BE2C (cell line): ENCODE measurements at regions not wholly inside any gene's neighbourhood (a gene's known extent, or its start where the extent isn't known, plus 50 kb on each side); places are given as distances from the start of the nearest gene placed in this dataset.

Experiments used
- DNase-seq: peaks from one replicate; pipeline ENCODE4 v3.0.0-alpha.2; 2020
- H3K27me3 ChIP-seq: fragments of 250-450 bp; sonication (Bioruptor Pico); 2 replicates; pipeline ENCODE4 v1.5.1; 2020; ENCODE audit warnings: mild to moderate bottlenecking
- H3K36me3 ChIP-seq: fragments of 250-450 bp; sonication (Bioruptor Pico); 2 replicates; pipeline ENCODE4 v1.5.1; 2020; ENCODE audit warnings: mild to moderate bottlenecking
- H3K4me1 ChIP-seq: fragments of 250-450 bp; sonication (Bioruptor Pico); 2 replicates; pipeline ENCODE4 v1.5.1; 2020
- H3K4me3 ChIP-seq: 2 replicates; pipeline ENCODE4 v1.5.1; 2011; ENCODE audit warnings: low read depth, low read length
- H3K9me3 ChIP-seq: fragments of 250-450 bp; sonication (Bioruptor Pico); 2 replicates; pipeline ENCODE4 v1.5.1; 2020
- CTCF ChIP-seq: IDR thresholded peaks from 2 replicates; pipeline ENCODE4 v1.5.1; 2012; ENCODE audit warnings: mild to moderate bottlenecking, low read depth, low read length

DNA sequence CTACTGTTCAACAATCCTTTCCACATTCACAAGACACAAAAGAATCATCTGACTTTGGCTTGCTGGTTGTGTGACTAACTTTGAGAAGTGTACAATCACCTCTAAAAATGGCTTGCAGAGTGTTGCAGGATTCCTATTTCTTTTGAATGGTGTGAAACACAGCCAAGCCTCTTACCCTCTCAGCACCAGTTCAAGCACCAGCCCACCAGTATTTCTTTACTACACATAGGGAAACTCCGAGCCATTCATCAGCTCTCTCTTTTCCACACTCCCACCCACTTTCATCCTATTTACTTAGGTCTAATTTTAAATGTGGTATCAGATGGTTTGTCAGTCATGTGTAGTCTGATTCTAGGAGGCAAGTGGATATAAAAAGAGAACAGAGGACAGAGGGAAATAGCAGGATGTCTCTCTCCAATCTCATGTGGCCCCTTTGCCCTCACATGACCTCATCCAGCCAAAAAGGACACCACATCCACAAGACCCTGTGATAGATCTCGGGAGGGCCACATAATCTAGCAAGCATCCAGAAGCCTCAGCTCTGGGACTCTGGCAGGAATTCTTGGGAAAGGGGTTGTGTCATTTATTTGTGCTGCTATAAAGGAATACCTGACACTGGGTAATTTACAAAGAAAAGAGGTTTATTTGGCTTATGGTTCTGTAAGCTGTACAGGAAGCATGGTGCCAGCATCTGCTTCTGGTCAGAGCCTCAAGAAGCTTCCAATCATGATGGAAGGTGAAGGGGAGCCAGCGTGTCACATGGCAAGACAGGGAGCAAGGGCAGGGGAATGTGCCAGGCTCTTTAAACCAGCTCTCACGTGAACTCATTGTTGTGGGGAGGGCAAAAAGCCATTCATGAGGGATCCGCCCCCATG is 66.8 kb upstream of the NEBL start:
- Histone ChIP-seq H3K4me3 (no peak overlapping the region), H3K4me1 (no peaks in the 10 kb centered on the region), H3K27me3 (no peaks in the 10 kb centered on the region), H3K36me3 (no peaks in the 10 kb centered on the region), H3K9me3 (no peaks in the 10 kb centered on the region)
- no peak for DNase-seq
- TF ChIP-seq CTCF: no peak

DNA sequence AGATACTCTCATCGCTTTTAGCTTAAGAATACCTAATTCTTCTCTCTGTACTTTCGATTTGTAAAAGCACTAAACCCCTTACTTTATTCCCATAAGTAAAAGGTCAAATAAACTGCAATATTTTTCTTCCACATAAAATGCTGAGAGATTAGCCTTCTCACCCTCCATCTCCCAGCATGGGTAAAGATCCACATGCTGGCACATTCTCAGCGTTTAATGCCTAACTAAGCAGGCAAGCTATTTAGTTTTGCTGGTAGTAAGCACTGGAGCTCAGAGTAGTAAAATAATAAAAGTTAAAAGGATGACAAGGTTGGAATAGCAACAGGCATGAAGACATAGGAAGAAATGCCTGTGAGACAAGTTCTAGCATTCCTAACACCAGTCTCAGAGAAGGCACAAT is 65.9 kb upstream of the NEBL start:
- peaks cover 5% of the 10 kb centered on the region for H3K4me1 ChIP-seq
- no peak overlapping the region for H3K4me3 ChIP-seq
- no peak for DNase-seq
- H3K36me3 ChIP-seq: no peaks in the 10 kb centered on the region
- no peak for TF ChIP-seq CTCF
- H3K9me3 ChIP-seq: no peaks in the 10 kb centered on the region
- no peaks in the 10 kb centered on the region for H3K27me3 ChIP-seq

- no peak for TF ChIP-seq CTCF
- Histone ChIP-seq H3K36me3 (no peaks in the 10 kb centered on the region), H3K4me1 (peaks cover 11% of the 10 kb centered on the region), H3K9me3 (no peaks in the 10 kb centered on the region), H3K4me3 (no peak overlapping the region), H3K27me3 (no peaks in the 10 kb centered on the region)
- no peak for DNase-seq
Observed at GRCh38 chr10:20962165-20962564, 65.1 kb upstream of the NEBL start.

GRCh38 chr10:20959242-20959641 is 62.1 kb upstream of the NEBL start:
- peaks cover 29% of the 10 kb centered on the region for H3K4me1 ChIP-seq
- no peak overlapping the region for H3K4me3 ChIP-seq
- no peak for DNase-seq
- H3K27me3 ChIP-seq: no peaks in the 10 kb centered on the region
- H3K9me3 ChIP-seq: no peaks in the 10 kb centered on the region
- no peak for TF ChIP-seq CTCF
- H3K36me3 ChIP-seq: no peaks in the 10 kb centered on the region

DNA sequence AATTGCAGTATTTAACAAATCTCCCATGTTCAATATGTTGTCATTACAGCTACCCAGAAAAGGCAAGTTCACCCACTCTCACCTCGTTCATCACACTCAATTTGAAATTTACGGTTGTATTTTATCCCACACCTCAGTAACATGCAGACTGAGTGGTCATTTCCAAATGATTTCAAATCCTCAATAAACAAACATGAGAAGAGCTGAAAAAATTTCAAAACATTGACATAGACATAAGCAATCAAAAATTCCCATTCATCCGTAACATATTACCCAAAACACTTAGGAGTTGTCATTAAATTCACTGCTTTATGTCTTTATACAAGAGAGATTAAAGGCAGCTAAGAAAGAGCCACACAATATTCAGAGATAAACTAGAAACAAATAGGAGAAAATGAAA is 61.7 kb upstream of the NEBL start:
- Histone ChIP-seq H3K4me3 (peak overlapping the region; percentile 3; the same call in 1 of the 2 replicates), H3K27me3 (no peaks in the 10 kb centered on the region), H3K9me3 (no peaks in the 10 kb centered on the region), H3K36me3 (no peaks in the 10 kb centered on the region), H3K4me1 (peaks cover 29% of the 10 kb centered on the region)
- no peak for TF ChIP-seq CTCF
- no peak for DNase-seq

DNA sequence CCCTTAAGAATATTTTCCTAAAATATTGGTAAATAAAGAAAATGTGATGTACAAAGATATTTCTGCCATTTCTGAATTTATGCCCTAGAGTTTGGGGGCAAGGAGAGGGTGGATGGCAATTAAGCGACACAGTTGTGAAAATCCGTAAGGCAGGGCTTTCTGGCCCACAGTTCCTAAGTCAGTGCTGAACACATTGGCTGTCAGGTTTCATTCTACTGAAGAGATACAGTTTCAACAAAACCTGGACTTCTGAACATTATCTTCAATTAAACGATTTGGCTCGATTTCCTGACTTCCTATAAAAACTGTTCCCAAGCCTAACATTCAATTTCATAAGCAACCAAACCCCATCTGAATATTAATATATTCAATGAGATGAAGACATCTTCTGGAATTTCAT is 61.1 kb upstream of the NEBL start:
- no peak for DNase-seq
- Histone ChIP-seq H3K9me3 (no peaks in the 10 kb centered on the region), H3K4me3 (no peak overlapping the region), H3K27me3 (no peaks in the 10 kb centered on the region), H3K36me3 (no peaks in the 10 kb centered on the region), H3K4me1 (peaks cover 30% of the 10 kb centered on the region)
- no peak for TF ChIP-seq CTCF
